Activated CD8-positive, alpha-beta memory T cell treated with anti-CD3 and anti-CD28 coated beads, Interleukin-2, amount 10 ng/mL, durations not matched to agents 7 days and 5 days (primary cell): ENCODE measurements at regions not wholly inside any gene's neighbourhood (a gene's known extent, or its start where the extent isn't known, plus 50 kb on each side); places are given as distances from the start of the nearest gene placed in this dataset.

ENCODE experiments used
- ATAC-seq: fragments of 150-1000 bp; cut with Tn5 transposase; one replicate; pipeline ENCODE4 v1.10.0; 2021; ENCODE audit warnings: moderate library complexity
- CTCF ChIA-PET: fragments of 350-600 bp; sonication (Branson Sonifier 250); formaldehyde crosslinking; loops from one replicate; lab custom pipeline; 2021; ENCODE audit warnings: antibody characterized with exemption; lab: Charles Lee
- DNase-seq: peaks from one replicate; pipeline ENCODE4 v3.0.0-alpha.2; 2020
- H3K27ac Mint-ChIP-seq: one replicate; pipeline ENCODE4 v1.8.0; 2021; ENCODE audit warnings: mild to moderate bottlenecking, mixed read lengths
- H3K27me3 Mint-ChIP-seq: one replicate; pipeline ENCODE4 v1.8.0; 2021; ENCODE audit warnings: mixed read lengths
- H3K36me3 Mint-ChIP-seq: one replicate; pipeline ENCODE4 v1.8.0; 2021; ENCODE audit warnings: mild to moderate bottlenecking, mixed read lengths
- H3K4me1 Mint-ChIP-seq: one replicate; pipeline ENCODE4 v1.8.0; 2021; ENCODE audit warnings: mixed read lengths
- H3K4me3 Mint-ChIP-seq: one replicate; pipeline ENCODE4 v1.8.0; 2021; ENCODE audit warnings: mild to moderate bottlenecking, moderate library complexity, mixed read lengths
- H3K9me3 Mint-ChIP-seq: one replicate; pipeline ENCODE4 v1.8.0; 2022; ENCODE audit warnings: low read depth, mixed read lengths

DNA sequence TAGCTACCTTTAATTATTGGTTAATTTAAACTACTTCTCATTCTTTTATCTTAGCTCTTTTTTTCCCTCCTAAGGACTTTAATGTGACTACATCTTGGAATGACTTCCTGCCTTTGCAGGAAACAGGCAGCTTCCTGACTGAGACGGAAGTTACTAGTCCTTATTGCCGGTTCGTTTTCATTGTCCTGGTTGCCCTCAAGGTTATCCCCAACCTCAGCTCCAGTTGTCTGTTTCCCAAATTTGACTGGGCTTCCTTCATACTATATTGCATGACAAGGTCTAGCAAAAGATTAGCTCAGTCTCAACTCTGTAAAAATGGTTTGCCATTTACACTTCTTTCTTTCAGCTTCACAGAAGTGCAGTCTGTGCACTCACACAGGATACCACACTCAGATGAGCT is 109.9 kb upstream of the DDX53 start:
- CTCF ChIA-PET = no interaction called here
- Mint-ChIP-seq H3K36me3 (no peaks in the 10 kb centered on the region), H3K4me3 (no peak overlapping the region), H3K4me1 (no peaks in the 10 kb centered on the region), H3K9me3 (no peaks in the 10 kb centered on the region), H3K27ac (no peak overlapping the region), H3K27me3 (no peaks in the 10 kb centered on the region)
- ATAC-seq (no peak), DNase-seq (no peak)

GRCh38 chrX:22912616-22913015 is 87.1 kb upstream of the DDX53 start:
- no peak overlapping the region for H3K27ac Mint-ChIP-seq
- H3K36me3 Mint-ChIP-seq = no peaks in the 10 kb centered on the region
- H3K9me3 Mint-ChIP-seq = no peaks in the 10 kb centered on the region
- H3K4me3 Mint-ChIP-seq = no peak overlapping the region
- ATAC-seq (no peak), DNase-seq (no peak)
- CTCF ChIA-PET = no interaction called here
- no peaks in the 10 kb centered on the region for H3K27me3 Mint-ChIP-seq
- no peaks in the 10 kb centered on the region for H3K4me1 Mint-ChIP-seq

DNA sequence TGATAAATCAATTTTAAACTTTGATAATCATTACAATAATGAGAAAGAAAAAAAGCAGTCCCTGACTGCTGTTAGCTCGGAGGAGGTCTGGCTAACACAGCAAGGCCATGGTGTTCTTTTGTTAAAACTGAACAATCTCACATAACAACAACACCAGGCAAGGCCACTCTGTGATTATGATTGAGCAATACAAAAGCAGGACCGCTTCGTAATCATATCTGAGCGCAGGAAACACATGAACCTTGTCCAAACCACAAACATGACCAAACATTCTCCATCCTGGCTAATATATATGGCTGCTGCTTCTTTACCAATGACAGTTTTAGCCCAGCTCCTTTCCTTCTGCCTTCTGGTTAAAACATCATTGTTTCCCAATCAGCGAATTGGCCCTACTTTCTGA is 76.8 kb upstream of the DDX53 start:
- no peak overlapping the region for H3K4me3 Mint-ChIP-seq
- no peaks in the 10 kb centered on the region for H3K9me3 Mint-ChIP-seq
- H3K27me3 Mint-ChIP-seq = no peaks in the 10 kb centered on the region
- H3K4me1 Mint-ChIP-seq = no peaks in the 10 kb centered on the region
- ATAC-seq = no peak
- CTCF ChIA-PET = no interaction called here
- no peaks in the 10 kb centered on the region for H3K36me3 Mint-ChIP-seq
- H3K27ac Mint-ChIP-seq = no peak overlapping the region
- DNase-seq = no peak

GRCh38 chrX:22934640-22935039 is 65.1 kb upstream of the DDX53 start:
- ATAC-seq (no peak), DNase-seq (no peak)
- Mint-ChIP-seq H3K9me3 (no peaks in the 10 kb centered on the region), H3K27ac (no peak overlapping the region), H3K4me1 (no peaks in the 10 kb centered on the region), H3K27me3 (no peaks in the 10 kb centered on the region), H3K4me3 (no peak overlapping the region), H3K36me3 (no peaks in the 10 kb centered on the region)
- CTCF ChIA-PET = no interaction called here

- CTCF ChIA-PET = no interaction called here
- no peak for DNase-seq
- H3K27ac Mint-ChIP-seq = no peak overlapping the region
- no peaks in the 10 kb centered on the region for H3K4me1 Mint-ChIP-seq
- no peak for ATAC-seq
- H3K27me3 Mint-ChIP-seq = no peaks in the 10 kb centered on the region
- H3K9me3 Mint-ChIP-seq = no peaks in the 10 kb centered on the region
- no peak overlapping the region for H3K4me3 Mint-ChIP-seq
- H3K36me3 Mint-ChIP-seq = no peaks in the 10 kb centered on the region
Measured at GRCh38 chrX:22944945-22945344, 54.8 kb upstream of the DDX53 start.
